Inferior parietal cortex (tissue), 1 donor: ENCODE measurements at regions not wholly inside any gene's neighbourhood (a gene's known extent, or its start where the extent isn't known, plus 50 kb on each side); places are given as distances from the start of the nearest gene placed in this dataset.
"Not testable (repeated sequence)": the region's sequence is repeated elsewhere in the genome, so short reads cannot be mapped to it uniquely, and the experiment has no call there.

Source experiments
- DNase-seq: peaks from one replicate; pipeline ENCODE4 v3.0.0-alpha.2; 2016; ENCODE audit errors: extremely low spot score

- DNase-seq: no peak
Observed at GRCh38 chr5:104361932-104362331, 799.3 kb upstream of the NUDT12 start.

DNA sequence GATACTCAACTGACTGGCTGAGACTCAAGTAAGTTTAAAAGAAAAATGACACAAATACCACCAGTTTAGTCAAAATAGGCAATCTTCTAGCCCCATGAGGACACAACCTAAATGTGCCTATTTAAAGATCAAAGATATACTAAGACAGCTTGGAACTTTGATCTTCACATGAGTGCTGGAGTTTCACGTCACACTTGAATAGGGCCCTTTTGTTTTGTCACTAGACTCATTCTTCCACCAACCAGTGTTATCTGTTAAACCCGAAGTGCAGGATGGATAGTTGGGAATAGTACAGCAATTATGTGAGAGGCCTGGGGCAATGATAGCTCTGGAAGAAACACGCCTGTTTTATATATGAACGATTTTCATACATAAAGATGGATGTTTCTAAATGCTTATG, 792.8 kb upstream of the NUDT12 start:
- DNase-seq: no peak

GRCh38 chr5:104353371-104353770, 790.8 kb upstream of the NUDT12 start:
- DNase-seq: no peak

- no peak for DNase-seq
Observed at GRCh38 chr5:104352954-104353353, 790.4 kb upstream of the NUDT12 start.

- peak; percentile 25 for DNase-seq
Observed at GRCh38 chr5:104347119-104347708, 784.6 kb upstream of the NUDT12 start.

GRCh38 chr5:104345222-104346016, 782.8 kb upstream of the NUDT12 start:
- no peak for DNase-seq

- no peak for DNase-seq
Observed at GRCh38 chr5:104344809-104345208, 782.2 kb upstream of the NUDT12 start.

DNA sequence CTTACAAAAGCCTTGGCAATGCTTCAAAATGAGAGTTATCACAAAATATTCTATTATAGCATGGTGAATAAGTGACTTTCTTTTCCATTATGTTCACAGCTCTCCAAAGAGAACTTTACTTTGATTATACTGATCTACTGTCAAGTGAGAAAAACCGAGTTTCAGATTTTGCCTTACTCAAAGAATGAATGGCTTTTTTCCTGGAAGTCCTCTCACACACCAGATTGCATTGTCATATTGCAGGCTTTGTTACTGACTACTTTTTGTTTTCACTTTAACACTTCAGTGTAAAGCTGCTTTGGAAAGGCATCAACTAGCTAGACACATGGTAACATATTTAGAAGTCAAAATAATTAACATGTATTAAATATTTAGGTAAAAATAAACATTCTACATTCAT, 765.2 kb upstream of the NUDT12 start:
- peak; percentile 7 for DNase-seq

GRCh38 chr5:104326966-104327365, 764.4 kb upstream of the NUDT12 start:
- DNase-seq: no peak

- no peak for DNase-seq
Observed at GRCh38 chr5:104325356-104325755, 762.8 kb upstream of the NUDT12 start.

GRCh38 chr5:104316676-104317075, 754.1 kb upstream of the NUDT12 start:
- DNase-seq: not testable (repeated sequence)

- DNase-seq: no peak
Observed at GRCh38 chr5:104312481-104312880, 749.9 kb upstream of the NUDT12 start.

- no peak for DNase-seq
Observed at GRCh38 chr5:104305602-104306001, 743.0 kb upstream of the NUDT12 start.

DNA sequence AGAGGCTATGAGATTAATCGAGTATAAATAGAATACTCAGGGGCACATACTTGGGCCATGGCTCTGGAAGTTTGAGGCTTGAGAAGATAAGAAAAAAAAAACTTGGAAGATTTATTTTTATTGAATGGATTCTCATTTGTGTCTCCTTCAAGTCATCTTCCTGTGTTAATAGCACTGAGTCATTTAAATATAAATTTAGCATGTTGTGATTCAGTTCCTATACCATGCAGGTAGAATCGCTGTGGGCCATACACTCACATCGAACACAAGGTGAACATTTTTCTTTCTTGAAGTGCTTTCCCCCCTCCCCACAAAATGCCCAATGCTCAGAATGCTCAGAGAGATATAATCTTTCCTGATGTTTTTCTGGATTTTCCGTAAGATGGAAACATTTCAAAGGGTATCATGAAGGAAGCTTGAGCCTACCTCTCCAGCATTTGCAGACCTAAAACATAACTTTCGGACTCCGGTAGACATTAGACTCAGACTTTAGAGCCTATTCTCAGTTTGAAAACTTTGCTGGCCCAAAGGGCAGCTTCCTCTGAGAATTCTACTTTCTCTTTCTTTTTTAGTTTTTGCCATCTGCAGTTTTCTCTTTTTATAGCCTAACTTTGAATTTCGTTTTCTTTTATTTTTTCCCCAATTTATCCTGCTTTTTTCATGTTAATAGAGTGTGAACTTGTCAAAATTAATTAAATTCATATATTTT, 737.6 kb upstream of the NUDT12 start:
- no peak for DNase-seq

GRCh38 chr5:104298518-104298917, 735.9 kb upstream of the NUDT12 start:
- DNase-seq: no peak

GRCh38 chr5:104297076-104297475, 734.5 kb upstream of the NUDT12 start:
- no peak for DNase-seq

DNA sequence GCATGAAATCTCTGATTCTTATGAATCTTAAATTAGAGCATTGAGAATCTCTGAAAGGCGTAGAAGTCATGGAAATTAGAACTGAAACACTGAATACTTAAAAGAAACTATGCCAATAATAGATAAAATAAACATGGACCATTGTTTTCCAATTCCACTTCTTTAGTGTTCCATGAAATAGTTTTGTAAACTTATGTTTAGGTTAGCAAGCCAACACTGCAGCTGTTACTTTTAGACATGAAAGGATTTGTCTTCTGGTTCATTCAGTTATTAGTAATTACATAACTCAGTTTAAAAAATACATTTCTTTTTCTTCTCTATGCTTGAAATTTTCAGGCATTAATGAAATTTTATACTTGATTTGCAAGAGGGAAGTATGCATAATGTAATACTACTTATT, 733.4 kb upstream of the NUDT12 start:
- no peak for DNase-seq

DNA sequence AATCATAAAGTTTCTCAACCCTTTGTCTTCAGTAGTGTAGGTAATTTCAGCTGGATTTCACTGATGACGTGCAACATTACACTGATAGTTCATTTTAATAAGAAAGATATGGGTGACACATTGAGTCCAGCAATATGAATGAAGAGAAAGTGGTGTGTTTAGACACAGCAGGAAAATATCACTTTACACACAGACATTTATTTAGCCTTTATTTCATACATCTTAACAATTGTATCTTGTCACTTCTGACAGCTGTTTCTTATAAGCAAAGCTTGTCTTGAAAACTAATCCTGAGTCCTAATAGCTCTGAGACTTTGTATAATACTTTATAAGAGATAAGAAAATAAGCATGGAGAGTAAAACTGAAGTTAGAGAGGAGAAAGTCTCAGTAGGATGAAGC, 720.5 kb upstream of the NUDT12 start:
- DNase-seq: no peak

DNA sequence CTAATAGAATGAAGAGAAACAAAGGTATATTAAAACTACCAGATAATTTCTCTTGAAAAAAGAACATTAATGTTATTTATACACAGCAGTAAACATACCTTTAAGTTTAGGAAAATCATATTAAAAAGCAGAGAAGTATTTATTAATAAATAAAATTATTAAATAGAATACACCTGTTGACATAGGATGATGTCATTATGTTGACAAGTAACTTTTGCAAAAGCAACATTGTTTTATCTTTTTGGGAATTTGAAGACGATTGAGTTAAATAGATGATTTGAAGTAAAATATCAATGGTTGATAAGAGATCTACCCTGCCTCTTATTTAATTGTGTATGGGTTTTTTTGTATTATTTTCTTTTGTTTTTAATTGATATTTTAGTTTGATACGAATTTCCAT, 711.1 kb upstream of the NUDT12 start:
- DNase-seq: no peak

DNA sequence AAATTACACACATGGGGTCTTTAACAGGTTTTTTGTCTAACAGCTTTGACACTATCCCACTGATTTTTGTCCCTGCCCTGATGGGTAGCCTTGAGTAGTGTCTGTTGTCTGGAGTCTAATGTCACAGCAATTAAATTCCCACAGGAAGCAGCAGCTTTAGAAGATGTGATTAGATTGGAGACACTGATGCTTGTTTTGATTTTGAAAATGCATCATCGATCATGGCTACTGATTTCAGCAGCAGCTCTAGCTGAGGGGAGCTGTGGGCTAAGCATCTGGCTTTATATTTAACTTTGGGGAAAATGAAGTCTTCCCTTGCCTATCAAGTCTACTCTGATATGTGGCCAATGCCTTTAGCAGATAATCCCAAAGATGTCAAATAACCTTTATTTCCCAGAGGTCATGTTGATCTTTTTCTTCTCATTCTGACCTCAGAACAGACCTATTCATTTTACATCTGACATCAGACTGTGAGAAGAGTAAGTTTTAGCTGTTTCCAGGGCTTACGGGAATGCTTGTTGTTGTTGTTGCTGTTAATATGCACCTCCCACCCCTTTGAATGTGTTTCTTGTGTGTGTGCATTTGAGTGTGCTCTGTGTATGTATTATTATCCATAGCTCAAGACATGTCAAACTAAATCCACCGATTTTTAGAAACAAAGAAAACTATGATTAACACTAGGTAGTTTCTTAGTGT, 704.9 kb upstream of the NUDT12 start:
- no peak for DNase-seq

- DNase-seq: no peak
Observed at GRCh38 chr5:104266161-104266560, 703.6 kb upstream of the NUDT12 start.

GRCh38 chr5:104265531-104266140, 703.0 kb upstream of the NUDT12 start:
- DNase-seq: no peak
